Fibroblast of lung (primary cell): ENCODE measurements at regions not wholly inside any gene's neighbourhood (a gene's known extent, or its start where the extent isn't known, plus 50 kb on each side); places are given as distances from the start of the nearest gene placed in this dataset.

Source experiments
- EZH2 ChIP-seq: IDR thresholded peaks from 2 replicates; pipeline ENCODE4 v1.5.1; 2012; ENCODE audit warnings: low read length, control low read depth, mild to moderate bottlenecking; ENCODE audit errors: missing control alignments
- TF ChIP-seq, protein P1 (sequence below), 2 donors: IDR thresholded peaks in 1 of 2; conservative IDR thresholded peaks in 1 of 2; 1 replicate in 1 of 2; 2 replicates in 1 of 2; pipeline ENCODE4 v1.5.1; 2011 to 2012; ENCODE audit warnings: low read length in 2 of 2, control low read depth in 1 of 2, inconsistent platforms in 1 of 2, low read depth in 1 of 2, mild to moderate bottlenecking in 1 of 2

- TF ChIP-seq, protein P1, sequence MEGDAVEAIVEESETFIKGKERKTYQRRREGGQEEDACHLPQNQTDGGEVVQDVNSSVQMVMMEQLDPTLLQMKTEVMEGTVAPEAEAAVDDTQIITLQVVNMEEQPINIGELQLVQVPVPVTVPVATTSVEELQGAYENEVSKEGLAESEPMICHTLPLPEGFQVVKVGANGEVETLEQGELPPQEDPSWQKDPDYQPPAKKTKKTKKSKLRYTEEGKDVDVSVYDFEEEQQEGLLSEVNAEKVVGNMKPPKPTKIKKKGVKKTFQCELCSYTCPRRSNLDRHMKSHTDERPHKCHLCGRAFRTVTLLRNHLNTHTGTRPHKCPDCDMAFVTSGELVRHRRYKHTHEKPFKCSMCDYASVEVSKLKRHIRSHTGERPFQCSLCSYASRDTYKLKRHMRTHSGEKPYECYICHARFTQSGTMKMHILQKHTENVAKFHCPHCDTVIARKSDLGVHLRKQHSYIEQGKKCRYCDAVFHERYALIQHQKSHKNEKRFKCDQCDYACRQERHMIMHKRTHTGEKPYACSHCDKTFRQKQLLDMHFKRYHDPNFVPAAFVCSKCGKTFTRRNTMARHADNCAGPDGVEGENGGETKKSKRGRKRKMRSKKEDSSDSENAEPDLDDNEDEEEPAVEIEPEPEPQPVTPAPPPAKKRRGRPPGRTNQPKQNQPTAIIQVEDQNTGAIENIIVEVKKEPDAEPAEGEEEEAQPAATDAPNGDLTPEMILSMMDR (conservative IDR thresholded peaks at IDR 0.05 in 1 of 2, IDR thresholded peaks at IDR 0.05 in 1 of 2; ENCODE audit: low read depth in 1 of 2, low read length in 2 of 2): no peak
- TF ChIP-seq EZH2: no peak
Observed at GRCh38 chr9:81030027-81030426, 659.3 kb downstream of the TLE1 start.
